Activated naive CD4-positive, alpha-beta T cell treated with anti-CD3 and anti-CD28 coated beads, Interleukin-2, amount 50 U/mL, for 24 hours (primary cell): ENCODE measurements at regions not wholly inside any gene's neighbourhood (a gene's known extent, or its start where the extent isn't known, plus 50 kb on each side); places are given as distances from the start of the nearest gene placed in this dataset.

Source experiments
- H3K27ac Mint-ChIP-seq: one replicate; pipeline ENCODE4 v1.8.0; 2021; ENCODE audit warnings: mild to moderate bottlenecking, mixed read lengths
- H3K27me3 Mint-ChIP-seq: one replicate; pipeline ENCODE4 v1.8.0; 2021; ENCODE audit warnings: mixed read lengths
- H3K36me3 Mint-ChIP-seq: one replicate; pipeline ENCODE4 v1.8.0; 2021; ENCODE audit warnings: mixed read lengths
- H3K4me1 Mint-ChIP-seq: one replicate; pipeline ENCODE4 v1.8.0; 2021; ENCODE audit warnings: mixed read lengths
- H3K4me3 Mint-ChIP-seq: one replicate; pipeline ENCODE4 v1.8.0; 2021; ENCODE audit warnings: mild to moderate bottlenecking, mixed read lengths
- H3K9me3 Mint-ChIP-seq: one replicate; pipeline ENCODE4 v1.8.0; 2021; ENCODE audit warnings: mixed read lengths

GRCh38 chr5:68352166-68352565, 136.6 kb downstream of the PIK3R1 start:
- no peaks in the 10 kb centered on the region for H3K4me1 Mint-ChIP-seq
- H3K4me3 Mint-ChIP-seq = no peak overlapping the region
- no peaks in the 10 kb centered on the region for H3K27me3 Mint-ChIP-seq
- H3K36me3 Mint-ChIP-seq = no peaks in the 10 kb centered on the region
- H3K9me3 Mint-ChIP-seq = no peaks in the 10 kb centered on the region
- no peak overlapping the region for H3K27ac Mint-ChIP-seq

- Mint-ChIP-seq H3K27ac (no peak overlapping the region), H3K36me3 (no peaks in the 10 kb centered on the region), H3K4me3 (no peak overlapping the region), H3K9me3 (no peaks in the 10 kb centered on the region), H3K4me1 (no peaks in the 10 kb centered on the region), H3K27me3 (no peaks in the 10 kb centered on the region)
Measured at GRCh38 chr5:68353605-68354004, 138.0 kb downstream of the PIK3R1 start.

- H3K4me3 Mint-ChIP-seq = no peak overlapping the region
Measured at GRCh38 chr5:68354315-68354714, 138.8 kb downstream of the PIK3R1 start.

GRCh38 chr5:68356216-68356615, 140.7 kb downstream of the PIK3R1 start:
- no peaks in the 10 kb centered on the region for H3K27me3 Mint-ChIP-seq
- no peaks in the 10 kb centered on the region for H3K9me3 Mint-ChIP-seq
- no peak overlapping the region for H3K4me3 Mint-ChIP-seq
- H3K27ac Mint-ChIP-seq = no peak overlapping the region
- H3K4me1 Mint-ChIP-seq = no peaks in the 10 kb centered on the region
- H3K36me3 Mint-ChIP-seq = no peaks in the 10 kb centered on the region

More at GRCh38 chr5:68354315-68354714, 138.8 kb downstream of the PIK3R1 start:
- Mint-ChIP-seq H3K4me1 (no peaks in the 10 kb centered on the region), H3K27ac (no peak overlapping the region), H3K36me3 (no peaks in the 10 kb centered on the region), H3K27me3 (no peaks in the 10 kb centered on the region), H3K9me3 (no peaks in the 10 kb centered on the region)

GRCh38 chr5:68356623-68357022, 141.1 kb downstream of the PIK3R1 start:
- Mint-ChIP-seq H3K9me3 (no peaks in the 10 kb centered on the region), H3K27me3 (no peaks in the 10 kb centered on the region), H3K27ac (no peak overlapping the region), H3K4me3 (no peak overlapping the region), H3K4me1 (no peaks in the 10 kb centered on the region), H3K36me3 (no peaks in the 10 kb centered on the region)

GRCh38 chr5:68359699-68360098, 144.1 kb downstream of the PIK3R1 start:
- Mint-ChIP-seq H3K4me1 (no peaks in the 10 kb centered on the region), H3K27me3 (no peaks in the 10 kb centered on the region), H3K4me3 (no peak overlapping the region), H3K27ac (no peak overlapping the region), H3K36me3 (peaks cover 2% of the 10 kb centered on the region), H3K9me3 (peaks cover 5% of the 10 kb centered on the region)

DNA sequence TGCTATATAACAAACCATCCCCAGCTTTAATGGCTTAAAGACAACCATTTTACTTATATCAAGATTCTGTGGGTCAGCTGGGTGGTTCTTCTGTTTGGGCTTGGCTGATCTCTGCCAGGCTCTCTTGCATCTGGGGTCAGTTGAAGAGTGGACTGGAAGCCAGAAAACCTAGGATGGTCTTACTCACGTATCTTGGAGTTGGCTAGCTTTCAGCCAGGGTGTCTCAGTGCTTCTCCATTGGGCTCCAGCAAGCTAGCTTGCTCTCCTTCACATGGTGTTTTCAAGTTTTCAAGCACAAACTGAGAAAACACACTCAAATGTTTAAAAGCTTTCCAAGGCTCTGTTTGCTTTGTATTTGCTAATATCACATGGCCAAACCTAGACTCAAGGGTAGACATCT, 146.8 kb downstream of the PIK3R1 start:
- H3K4me3 Mint-ChIP-seq = no peak overlapping the region
- H3K9me3 Mint-ChIP-seq = peaks cover 5% of the 10 kb centered on the region
- no peak overlapping the region for H3K27ac Mint-ChIP-seq
- H3K27me3 Mint-ChIP-seq = no peaks in the 10 kb centered on the region
- H3K4me1 Mint-ChIP-seq = peaks cover 8% of the 10 kb centered on the region
- peaks cover 2% of the 10 kb centered on the region for H3K36me3 Mint-ChIP-seq

DNA sequence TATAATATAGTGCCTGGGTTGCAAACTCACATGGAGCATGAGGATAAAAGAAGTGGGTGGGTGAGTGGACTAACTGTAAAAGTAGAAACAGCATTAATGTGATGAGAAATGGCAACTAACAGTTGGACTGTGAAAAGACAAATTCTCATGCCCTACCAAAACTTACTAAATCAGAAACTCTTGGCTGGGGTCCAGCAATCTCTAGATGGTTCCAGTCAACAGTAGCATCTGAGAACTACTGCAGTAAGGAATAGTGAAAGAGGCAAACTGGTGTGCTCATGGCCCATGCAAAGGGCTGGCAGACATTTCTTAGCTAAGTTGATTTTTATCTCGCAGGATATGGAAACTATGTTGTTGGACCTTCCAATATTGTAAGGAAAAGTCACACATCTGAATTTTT, 150.3 kb downstream of the PIK3R1 start:
- Mint-ChIP-seq H3K27me3 (no peaks in the 10 kb centered on the region), H3K4me1 (peaks cover 33% of the 10 kb centered on the region), H3K27ac (no peak overlapping the region), H3K9me3 (peaks cover 5% of the 10 kb centered on the region), H3K4me3 (no peak overlapping the region), H3K36me3 (peaks cover 2% of the 10 kb centered on the region)

- peaks cover 33% of the 10 kb centered on the region for H3K4me1 Mint-ChIP-seq
- H3K27me3 Mint-ChIP-seq = no peaks in the 10 kb centered on the region
- H3K9me3 Mint-ChIP-seq = peaks cover 5% of the 10 kb centered on the region
- no peak overlapping the region for H3K4me3 Mint-ChIP-seq
- no peak overlapping the region for H3K27ac Mint-ChIP-seq
- H3K36me3 Mint-ChIP-seq = peaks cover 2% of the 10 kb centered on the region
Measured at GRCh38 chr5:68367287-68367686, 151.7 kb downstream of the PIK3R1 start.

- Mint-ChIP-seq H3K9me3 (peaks cover 6% of the 10 kb centered on the region), H3K27ac (no peak overlapping the region), H3K4me1 (peaks cover 33% of the 10 kb centered on the region), H3K27me3 (no peaks in the 10 kb centered on the region), H3K36me3 (peaks cover 2% of the 10 kb centered on the region), H3K4me3 (no peak overlapping the region)
Measured at GRCh38 chr5:68367717-68368116, 152.2 kb downstream of the PIK3R1 start.

- H3K36me3 Mint-ChIP-seq = peaks cover 2% of the 10 kb centered on the region
- H3K27ac Mint-ChIP-seq = no peak overlapping the region
- no peaks in the 10 kb centered on the region for H3K27me3 Mint-ChIP-seq
- H3K4me1 Mint-ChIP-seq = peaks cover 33% of the 10 kb centered on the region
- peak overlapping the region; percentile 49 for H3K4me3 Mint-ChIP-seq
- peaks cover 7% of the 10 kb centered on the region for H3K9me3 Mint-ChIP-seq
Measured at GRCh38 chr5:68368311-68369022, 152.9 kb downstream of the PIK3R1 start.

- H3K4me3 Mint-ChIP-seq = peak overlapping the region; percentile 49
Measured at GRCh38 chr5:68369023-68369359, 153.4 kb downstream of the PIK3R1 start.

DNA sequence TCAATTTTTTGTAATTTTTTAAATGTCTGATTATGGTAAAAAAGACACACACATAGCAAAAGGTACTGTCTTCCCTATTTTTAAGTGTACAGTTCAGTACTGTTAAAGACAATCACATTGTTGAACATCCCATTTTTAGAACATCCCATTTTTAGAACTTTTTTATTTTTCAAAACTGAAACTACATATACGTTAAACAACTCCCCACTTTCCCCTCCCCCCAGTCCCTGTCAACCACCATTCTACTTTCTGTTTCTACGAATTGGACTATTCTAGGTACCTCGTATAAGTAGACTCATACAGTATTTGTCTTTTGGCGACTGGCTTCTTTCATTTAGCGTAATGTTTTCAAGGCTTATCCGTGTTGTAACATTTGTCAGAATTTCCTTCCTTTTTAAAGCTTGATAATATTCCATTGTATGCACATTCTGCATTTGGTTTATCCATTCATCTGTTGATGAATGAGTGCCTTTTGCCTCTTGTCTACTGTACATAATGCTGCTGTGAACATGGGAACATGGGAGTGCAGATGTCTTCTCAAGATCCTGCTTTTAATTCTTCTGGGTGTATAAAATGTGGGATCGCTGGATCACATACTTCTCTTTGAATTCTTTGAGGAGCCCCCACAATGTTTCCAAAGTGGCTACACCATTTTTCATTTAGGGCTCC, 154.0 kb downstream of the PIK3R1 start:
- H3K27ac Mint-ChIP-seq = no peak overlapping the region
- peaks cover 33% of the 10 kb centered on the region for H3K4me1 Mint-ChIP-seq
- H3K4me3 Mint-ChIP-seq = peak overlapping the region; percentile 54

More at GRCh38 chr5:68369023-68369359, 153.4 kb downstream of the PIK3R1 start:
- peaks cover 1% of the 10 kb centered on the region for H3K36me3 Mint-ChIP-seq
- no peak overlapping the region for H3K27ac Mint-ChIP-seq
- H3K4me1 Mint-ChIP-seq = peaks cover 33% of the 10 kb centered on the region
- peaks cover 4% of the 10 kb centered on the region for H3K9me3 Mint-ChIP-seq
- no peaks in the 10 kb centered on the region for H3K27me3 Mint-ChIP-seq

DNA sequence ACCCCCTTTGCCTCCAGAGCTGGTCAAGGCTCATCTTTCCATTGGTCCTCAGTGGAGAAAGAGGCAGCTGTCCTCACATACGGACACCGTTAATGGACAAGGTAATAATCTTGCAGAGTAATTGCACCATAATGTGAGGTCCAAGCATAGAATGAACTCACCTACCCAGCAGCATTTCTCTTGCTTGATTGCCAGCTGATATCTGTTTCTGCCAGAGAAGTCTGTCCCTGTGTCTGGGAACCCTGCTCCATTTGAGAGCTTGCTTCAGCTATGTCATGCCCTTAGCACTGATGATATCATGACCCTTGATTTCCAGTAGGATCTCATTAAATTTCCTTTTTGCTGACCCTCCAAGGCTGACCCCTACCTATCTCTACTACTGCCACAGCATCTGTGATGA, 154.6 kb downstream of the PIK3R1 start:
- Mint-ChIP-seq H3K27me3 (no peaks in the 10 kb centered on the region), H3K4me3 (peak overlapping the region; percentile 60), H3K36me3 (peaks cover 1% of the 10 kb centered on the region), H3K9me3 (peaks cover 4% of the 10 kb centered on the region), H3K4me1 (peaks cover 32% of the 10 kb centered on the region), H3K27ac (no peak overlapping the region)

More for the DNA sequence above, 154.0 kb downstream of the PIK3R1 start:
- peaks cover 1% of the 10 kb centered on the region for H3K36me3 Mint-ChIP-seq
- H3K9me3 Mint-ChIP-seq = peaks cover 4% of the 10 kb centered on the region
- H3K27me3 Mint-ChIP-seq = no peaks in the 10 kb centered on the region

DNA sequence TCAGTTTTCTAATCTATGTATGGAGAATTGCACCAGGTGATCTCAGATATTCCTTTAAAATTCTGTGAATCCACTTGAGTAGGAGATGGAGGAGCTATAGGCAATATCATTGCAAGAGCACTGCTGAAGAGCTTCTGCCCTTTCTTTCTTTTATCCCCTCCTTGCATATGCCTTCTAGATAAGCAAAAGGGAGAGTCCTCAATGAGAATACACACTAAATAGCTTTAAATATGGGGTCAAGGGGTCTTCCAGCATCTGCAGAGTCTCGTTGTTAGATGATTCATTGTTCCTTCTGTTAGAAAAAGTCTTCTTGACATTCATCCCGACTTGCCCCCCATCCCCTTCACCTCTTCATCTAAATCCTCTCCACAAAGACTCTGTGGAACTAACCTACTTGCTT, 156.1 kb downstream of the PIK3R1 start:
- H3K4me1 Mint-ChIP-seq = peaks cover 26% of the 10 kb centered on the region
- peaks cover 1% of the 10 kb centered on the region for H3K36me3 Mint-ChIP-seq
- no peak overlapping the region for H3K27ac Mint-ChIP-seq
- H3K4me3 Mint-ChIP-seq = no peak overlapping the region
- peaks cover 4% of the 10 kb centered on the region for H3K9me3 Mint-ChIP-seq
- H3K27me3 Mint-ChIP-seq = no peaks in the 10 kb centered on the region

DNA sequence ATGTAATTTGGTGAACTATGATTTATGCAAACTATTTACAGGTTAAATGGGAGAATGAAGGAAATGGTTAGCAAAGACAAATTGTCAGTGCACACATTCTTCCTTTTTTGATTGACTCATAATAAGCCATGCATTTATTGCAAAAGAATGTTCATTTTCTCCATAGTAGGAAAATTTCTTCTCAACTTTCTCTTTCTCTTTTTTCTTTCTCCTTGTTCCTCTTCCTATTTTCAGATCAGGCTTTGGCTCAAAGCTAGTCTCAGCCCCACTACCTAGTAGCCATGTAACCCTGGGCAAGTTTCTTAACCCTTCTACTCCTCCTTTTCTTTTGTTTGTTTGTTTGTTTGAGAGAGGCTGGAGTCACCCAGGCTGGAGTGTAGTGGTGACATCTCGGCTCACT, 156.6 kb downstream of the PIK3R1 start:
- no peaks in the 10 kb centered on the region for H3K27me3 Mint-ChIP-seq
- peaks cover 26% of the 10 kb centered on the region for H3K4me1 Mint-ChIP-seq
- H3K4me3 Mint-ChIP-seq = no peak overlapping the region
- no peak overlapping the region for H3K27ac Mint-ChIP-seq
- H3K9me3 Mint-ChIP-seq = peaks cover 4% of the 10 kb centered on the region
- peaks cover 1% of the 10 kb centered on the region for H3K36me3 Mint-ChIP-seq
